ENCODE measurements at regions not wholly inside any gene's neighbourhood (a gene's known extent, or its start where the extent isn't known, plus 50 kb on each side); places are given as distances from the start of the nearest gene placed in this dataset.

DNA sequence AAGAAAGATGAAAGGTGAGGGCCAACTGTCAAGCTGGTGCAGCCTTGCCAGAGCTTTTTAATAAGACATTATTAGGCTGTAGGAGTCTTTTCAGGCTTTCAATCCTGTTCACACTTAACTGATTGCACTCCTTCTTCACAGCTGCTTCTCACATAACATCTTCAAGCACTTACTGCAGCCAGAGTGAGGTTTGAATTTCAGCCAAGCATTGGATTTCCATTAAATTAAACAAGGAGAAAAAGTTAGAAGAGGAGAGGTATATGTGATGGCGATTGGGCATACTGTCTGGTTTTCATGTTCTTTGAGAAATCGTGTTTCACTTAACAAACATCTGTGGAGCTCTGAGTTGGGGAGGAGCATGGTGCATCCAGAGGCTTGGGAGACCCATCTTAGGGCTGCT is 392.8 kb upstream of the LRRC3B start:
- Histone ChIP-seq H3K9ac (ENCODE audit: insufficient read depth in 1 of 2, low read depth in 2 of 2, low read length in 2 of 2) (no peak overlapping the region), H2AFZ (ENCODE audit: low read depth, low read length) (no peak overlapping the region), H3K9me1 (ENCODE audit: control insufficient read depth, insufficient read depth, low read length) (no peaks in the 10 kb centered on the region), H3K27me3 (ENCODE audit: control insufficient read depth in 2 of 2, insufficient read depth in 2 of 2, low read length in 2 of 2) (no peaks in the 10 kb centered on the region), H3K4me1 (replicated peaks in 1 of 2; ENCODE audit: control insufficient read depth in 2 of 2, insufficient read depth in 2 of 2, low read length in 2 of 2) (no peaks in the 10 kb centered on the region), H3K36me3 (ENCODE audit: control insufficient read depth, insufficient read depth, low read length) (no peaks in the 10 kb centered on the region), H3K4me2 (ENCODE audit: insufficient read depth, low read length) (no peak overlapping the region), H3K9me3 (replicated peaks; ENCODE audit: control insufficient read depth, insufficient read depth, low read depth, low read length) (no peaks in the 10 kb centered on the region), H4K20me1 (replicated peaks; ENCODE audit: control insufficient read depth, insufficient read depth, low read length) (no peaks in the 10 kb centered on the region), H3K27ac (ENCODE audit: extremely low read depth, low read depth, low read length) (no peak overlapping the region), H3K4me3 (no peak overlapping the region), H3K79me2 (ENCODE audit: control insufficient read depth, insufficient read depth, low read length) (no peaks in the 10 kb centered on the region)
- POLR2A ChIA-PET, result no interaction called here
- DNase-seq (ENCODE audit: extremely low read depth in 1 of 4, low spot score in 3 of 4), result no peak
- WGBS (ENCODE audit: insufficient coverage, low coverage, missing lambda C conversion rate), result 0% methylated on average over 2 of the region's 2 CpGs
- no peak for FAIRE-seq
- in situ Hi-C loops (cut with MboI) (no loop called here), intact Hi-C loops (cut with micrococcal nuclease) (no loop called here)
- CTCF ChIA-PET (ENCODE audit: low intra/inter-chr PET ratio), result no interaction called here
- no TSS peak for BruUV-seq (replicated peaks)
- no peak for ATAC-seq
- no peak for TF ChIP-seq NELFE (IDR thresholded peaks at IDR 0.05; ENCODE audit: insufficient read depth, insufficient read length)
- TF ChIP-seq, protein P1, sequence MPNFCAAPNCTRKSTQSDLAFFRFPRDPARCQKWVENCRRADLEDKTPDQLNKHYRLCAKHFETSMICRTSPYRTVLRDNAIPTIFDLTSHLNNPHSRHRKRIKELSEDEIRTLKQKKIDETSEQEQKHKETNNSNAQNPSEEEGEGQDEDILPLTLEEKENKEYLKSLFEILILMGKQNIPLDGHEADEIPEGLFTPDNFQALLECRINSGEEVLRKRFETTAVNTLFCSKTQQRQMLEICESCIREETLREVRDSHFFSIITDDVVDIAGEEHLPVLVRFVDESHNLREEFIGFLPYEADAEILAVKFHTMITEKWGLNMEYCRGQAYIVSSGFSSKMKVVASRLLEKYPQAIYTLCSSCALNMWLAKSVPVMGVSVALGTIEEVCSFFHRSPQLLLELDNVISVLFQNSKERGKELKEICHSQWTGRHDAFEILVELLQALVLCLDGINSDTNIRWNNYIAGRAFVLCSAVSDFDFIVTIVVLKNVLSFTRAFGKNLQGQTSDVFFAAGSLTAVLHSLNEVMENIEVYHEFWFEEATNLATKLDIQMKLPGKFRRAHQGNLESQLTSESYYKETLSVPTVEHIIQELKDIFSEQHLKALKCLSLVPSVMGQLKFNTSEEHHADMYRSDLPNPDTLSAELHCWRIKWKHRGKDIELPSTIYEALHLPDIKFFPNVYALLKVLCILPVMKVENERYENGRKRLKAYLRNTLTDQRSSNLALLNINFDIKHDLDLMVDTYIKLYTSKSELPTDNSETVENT (CRISPR knock-in tag; IDR thresholded peaks at IDR 0.05), result no peak
- TF ChIP-seq, protein P2, sequence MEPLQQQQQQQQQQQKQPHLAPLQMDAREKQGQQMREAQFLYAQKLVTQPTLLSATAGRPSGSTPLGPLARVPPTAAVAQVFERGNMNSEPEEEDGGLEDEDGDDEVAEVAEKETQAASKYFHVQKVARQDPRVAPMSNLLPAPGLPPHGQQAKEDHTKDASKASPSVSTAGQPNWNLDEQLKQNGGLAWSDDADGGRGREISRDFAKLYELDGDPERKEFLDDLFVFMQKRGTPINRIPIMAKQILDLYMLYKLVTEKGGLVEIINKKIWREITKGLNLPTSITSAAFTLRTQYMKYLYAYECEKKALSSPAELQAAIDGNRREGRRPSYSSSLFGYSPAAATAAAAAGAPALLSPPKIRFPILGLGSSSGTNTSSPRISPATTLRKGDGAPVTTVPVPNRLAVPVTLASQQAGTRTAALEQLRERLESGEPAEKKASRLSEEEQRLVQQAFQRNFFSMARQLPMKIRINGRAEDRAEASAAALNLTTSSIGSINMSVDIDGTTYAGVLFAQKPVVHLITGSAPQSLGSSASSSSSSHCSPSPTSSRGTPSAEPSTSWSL (CRISPR knock-in tag; IDR thresholded peaks at IDR 0.05; ENCODE audit: borderline replicate concordance), result no peak
- TF ChIP-seq, protein P3, sequence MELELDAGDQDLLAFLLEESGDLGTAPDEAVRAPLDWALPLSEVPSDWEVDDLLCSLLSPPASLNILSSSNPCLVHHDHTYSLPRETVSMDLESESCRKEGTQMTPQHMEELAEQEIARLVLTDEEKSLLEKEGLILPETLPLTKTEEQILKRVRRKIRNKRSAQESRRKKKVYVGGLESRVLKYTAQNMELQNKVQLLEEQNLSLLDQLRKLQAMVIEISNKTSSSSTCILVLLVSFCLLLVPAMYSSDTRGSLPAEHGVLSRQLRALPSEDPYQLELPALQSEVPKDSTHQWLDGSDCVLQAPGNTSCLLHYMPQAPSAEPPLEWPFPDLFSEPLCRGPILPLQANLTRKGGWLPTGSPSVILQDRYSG (tag; conservative IDR thresholded peaks at IDR 0.05; ENCODE audit: low read depth), result no peak
- no peak for TF ChIP-seq EP400 (IDR thresholded peaks at IDR 0.05)
- TF ChIP-seq, protein P4, sequence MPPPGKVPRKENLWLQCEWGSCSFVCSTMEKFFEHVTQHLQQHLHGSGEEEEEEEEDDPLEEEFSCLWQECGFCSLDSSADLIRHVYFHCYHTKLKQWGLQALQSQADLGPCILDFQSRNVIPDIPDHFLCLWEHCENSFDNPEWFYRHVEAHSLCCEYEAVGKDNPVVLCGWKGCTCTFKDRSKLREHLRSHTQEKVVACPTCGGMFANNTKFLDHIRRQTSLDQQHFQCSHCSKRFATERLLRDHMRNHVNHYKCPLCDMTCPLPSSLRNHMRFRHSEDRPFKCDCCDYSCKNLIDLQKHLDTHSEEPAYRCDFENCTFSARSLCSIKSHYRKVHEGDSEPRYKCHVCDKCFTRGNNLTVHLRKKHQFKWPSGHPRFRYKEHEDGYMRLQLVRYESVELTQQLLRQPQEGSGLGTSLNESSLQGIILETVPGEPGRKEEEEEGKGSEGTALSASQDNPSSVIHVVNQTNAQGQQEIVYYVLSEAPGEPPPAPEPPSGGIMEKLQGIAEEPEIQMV (tag; conservative IDR thresholded peaks at IDR 0.05; ENCODE audit: low read depth), result no peak
- TF ChIP-seq ZBTB1 (CRISPR knock-in tag; IDR thresholded peaks at IDR 0.05; ENCODE audit: borderline replicate concordance, low read depth), result no peak
- TF ChIP-seq, protein P5, sequence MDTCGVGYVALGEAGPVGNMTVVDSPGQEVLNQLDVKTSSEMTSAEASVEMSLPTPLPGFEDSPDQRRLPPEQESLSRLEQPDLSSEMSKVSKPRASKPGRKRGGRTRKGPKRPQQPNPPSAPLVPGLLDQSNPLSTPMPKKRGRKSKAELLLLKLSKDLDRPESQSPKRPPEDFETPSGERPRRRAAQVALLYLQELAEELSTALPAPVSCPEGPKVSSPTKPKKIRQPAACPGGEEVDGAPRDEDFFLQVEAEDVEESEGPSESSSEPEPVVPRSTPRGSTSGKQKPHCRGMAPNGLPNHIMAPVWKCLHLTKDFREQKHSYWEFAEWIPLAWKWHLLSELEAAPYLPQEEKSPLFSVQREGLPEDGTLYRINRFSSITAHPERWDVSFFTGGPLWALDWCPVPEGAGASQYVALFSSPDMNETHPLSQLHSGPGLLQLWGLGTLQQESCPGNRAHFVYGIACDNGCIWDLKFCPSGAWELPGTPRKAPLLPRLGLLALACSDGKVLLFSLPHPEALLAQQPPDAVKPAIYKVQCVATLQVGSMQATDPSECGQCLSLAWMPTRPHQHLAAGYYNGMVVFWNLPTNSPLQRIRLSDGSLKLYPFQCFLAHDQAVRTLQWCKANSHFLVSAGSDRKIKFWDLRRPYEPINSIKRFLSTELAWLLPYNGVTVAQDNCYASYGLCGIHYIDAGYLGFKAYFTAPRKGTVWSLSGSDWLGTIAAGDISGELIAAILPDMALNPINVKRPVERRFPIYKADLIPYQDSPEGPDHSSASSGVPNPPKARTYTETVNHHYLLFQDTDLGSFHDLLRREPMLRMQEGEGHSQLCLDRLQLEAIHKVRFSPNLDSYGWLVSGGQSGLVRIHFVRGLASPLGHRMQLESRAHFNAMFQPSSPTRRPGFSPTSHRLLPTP (IDR thresholded peaks at IDR 0.05; ENCODE audit: borderline replicate concordance, extremely low read depth, insufficient read length), result no peak
- no peak for TF ChIP-seq SPI1 (IDR thresholded peaks at IDR 0.05; ENCODE audit: borderline replicate concordance, low read depth, low read length)
- no peak for TF ChIP-seq FOXM1 (IDR thresholded peaks at IDR 0.05; ENCODE audit: low read depth)
- TF ChIP-seq FOXM1 (CRISPR knock-in tag; IDR thresholded peaks at IDR 0.05; ENCODE audit: low read depth), result no peak
- TF ChIP-seq EHMT2 (IDR thresholded peaks at IDR 0.05), result no peak
- no peak for TF ChIP-seq DIDO1 (tag; IDR thresholded peaks at IDR 0.05; ENCODE audit: low read depth)
- no peak for TF ChIP-seq IRF2 (CRISPR knock-in tag; IDR thresholded peaks at IDR 0.05)

Data from K562 (cell line).